Duodenal mucosa (tissue), 2 donors: ENCODE measurements at regions not wholly inside any gene's neighbourhood (a gene's known extent, or its start where the extent isn't known, plus 50 kb on each side); places are given as distances from the start of the nearest gene placed in this dataset.

Experiments used
- H3K27ac ChIP-seq: one replicate; pipeline ENCODE4 v1.7.0; 2013; ENCODE audit warnings: low read depth, low read length
- H3K27me3 ChIP-seq, 2 donors: one replicate each; pipeline ENCODE4 v1.7.0; 2013; ENCODE audit warnings: low read length in 2 of 2, control low read depth in 1 of 2; ENCODE audit not compliant: insufficient read depth in 2 of 2, control insufficient read depth in 1 of 2
- H3K36me3 ChIP-seq, 2 donors: one replicate each; pipeline ENCODE4 v1.7.0; 2013; ENCODE audit warnings: low read length in 2 of 2, control low read depth in 1 of 2; ENCODE audit not compliant: insufficient read depth in 2 of 2, control insufficient read depth in 1 of 2
- H3K4me1 ChIP-seq, 2 donors: one replicate each; pipeline ENCODE4 v1.7.0; 2013; ENCODE audit warnings: low read length in 2 of 2, control low read depth in 1 of 2; ENCODE audit not compliant: insufficient read depth in 2 of 2, control insufficient read depth in 1 of 2
- H3K4me3 ChIP-seq, 2 donors: one replicate each; pipeline ENCODE4 v1.7.0; 2013; ENCODE audit warnings: low read length in 2 of 2, low read depth in 1 of 2
- H3K9ac ChIP-seq, 2 donors: one replicate each; pipeline ENCODE4 v1.7.0; 2013; ENCODE audit warnings: low read length in 2 of 2, low read depth in 1 of 2
- H3K9me3 ChIP-seq, 2 donors: one replicate each; pipeline ENCODE4 v1.7.0; 2013; ENCODE audit warnings: low read length in 2 of 2, control low read depth in 1 of 2; ENCODE audit not compliant: control insufficient read depth in 1 of 2

- H3K4me3 ChIP-seq: no peak overlapping the region
- H3K4me1 ChIP-seq: peaks cover 55 to 64% of the 10 kb centered on the region in 2 donors
- H3K36me3 ChIP-seq: peaks cover 0 to 6% of the 10 kb centered on the region in 2 donors
- H3K9ac ChIP-seq: no peak overlapping the region
- H3K9me3 ChIP-seq: no peaks in the 10 kb centered on the region
- no peaks in the 10 kb centered on the region for H3K27me3 ChIP-seq
- H3K27ac ChIP-seq: no peak overlapping the region
Observed at GRCh38 chr17:77379065-77379428, 238.3 kb downstream of the SEC14L1 start.

GRCh38 chr17:77379832-77380231, 239.1 kb downstream of the SEC14L1 start:
- Histone ChIP-seq H3K9me3 (no peaks in the 10 kb centered on the region), H3K9ac (no peak overlapping the region), H3K4me3 (no peak overlapping the region), H3K27ac (no peak overlapping the region), H3K36me3 (peaks cover 0 to 6% of the 10 kb centered on the region in 2 donors), H3K27me3 (no peaks in the 10 kb centered on the region), H3K4me1 (peaks cover 62 to 69% of the 10 kb centered on the region in 2 donors)

GRCh38 chr17:77380395-77381184, 239.8 kb downstream of the SEC14L1 start:
- peaks cover 56 to 68% of the 10 kb centered on the region in 2 donors for H3K4me1 ChIP-seq
- no peaks in the 10 kb centered on the region for H3K27me3 ChIP-seq
- H3K27ac ChIP-seq: no peak overlapping the region
- H3K9ac ChIP-seq: no peak overlapping the region
- H3K4me3 ChIP-seq: no peak overlapping the region
- peaks cover 0 to 6% of the 10 kb centered on the region in 2 donors for H3K36me3 ChIP-seq
- H3K9me3 ChIP-seq: no peaks in the 10 kb centered on the region

- peaks cover 0 to 6% of the 10 kb centered on the region in 2 donors for H3K36me3 ChIP-seq
- H3K4me3 ChIP-seq: no peak overlapping the region
- H3K27me3 ChIP-seq: no peaks in the 10 kb centered on the region
- H3K4me1 ChIP-seq: peaks cover 56 to 68% of the 10 kb centered on the region in 2 donors
- no peak overlapping the region for H3K27ac ChIP-seq
- H3K9ac ChIP-seq: no peak overlapping the region
- H3K9me3 ChIP-seq: no peaks in the 10 kb centered on the region
Observed at GRCh38 chr17:77381185-77381700, 240.5 kb downstream of the SEC14L1 start.

GRCh38 chr17:77381731-77382130, 241.0 kb downstream of the SEC14L1 start:
- no peak overlapping the region for H3K4me3 ChIP-seq
- H3K4me1 ChIP-seq: peaks cover 57 to 68% of the 10 kb centered on the region in 2 donors
- H3K9me3 ChIP-seq: no peaks in the 10 kb centered on the region
- H3K27ac ChIP-seq: no peak overlapping the region
- H3K36me3 ChIP-seq: peaks cover 0 to 6% of the 10 kb centered on the region in 2 donors
- H3K27me3 ChIP-seq: no peaks in the 10 kb centered on the region
- H3K9ac ChIP-seq: no peak overlapping the region

GRCh38 chr17:77382356-77382911, 241.7 kb downstream of the SEC14L1 start:
- H3K36me3 ChIP-seq: peaks cover 0 to 6% of the 10 kb centered on the region in 2 donors
- H3K4me1 ChIP-seq: peaks cover 64 to 73% of the 10 kb centered on the region in 2 donors
- no peak overlapping the region for H3K4me3 ChIP-seq
- no peak overlapping the region for H3K9ac ChIP-seq
- no peaks in the 10 kb centered on the region for H3K27me3 ChIP-seq
- peak overlapping the region; percentile 10 for H3K27ac ChIP-seq
- no peaks in the 10 kb centered on the region for H3K9me3 ChIP-seq

GRCh38 chr17:77382966-77383612, 242.3 kb downstream of the SEC14L1 start:
- peaks cover 0 to 6% of the 10 kb centered on the region in 2 donors for H3K36me3 ChIP-seq
- H3K4me3 ChIP-seq: no peak overlapping the region
- no peak overlapping the region for H3K9ac ChIP-seq
- H3K27me3 ChIP-seq: no peaks in the 10 kb centered on the region
- no peak overlapping the region for H3K27ac ChIP-seq
- no peaks in the 10 kb centered on the region for H3K9me3 ChIP-seq
- H3K4me1 ChIP-seq: peaks cover 63 to 75% of the 10 kb centered on the region in 2 donors

- Histone ChIP-seq H3K27me3 (no peaks in the 10 kb centered on the region), H3K4me1 (peaks cover 66 to 82% of the 10 kb centered on the region in 2 donors), H3K36me3 (peaks cover 0 to 6% of the 10 kb centered on the region in 2 donors), H3K27ac (peak overlapping the region; percentile 20), H3K9me3 (no peaks in the 10 kb centered on the region), H3K9ac (no peak overlapping the region), H3K4me3 (no peak overlapping the region)
Observed at GRCh38 chr17:77383613-77384608, 243.1 kb downstream of the SEC14L1 start.

- peak overlapping the region in 1 of 2 donors; percentile 5 for H3K4me3 ChIP-seq
- H3K9me3 ChIP-seq: no peaks in the 10 kb centered on the region
- H3K4me1 ChIP-seq: peaks cover 67 to 86% of the 10 kb centered on the region in 2 donors
- H3K9ac ChIP-seq: peak overlapping the region in 1 of 2 donors; percentile 2
- H3K27me3 ChIP-seq: no peaks in the 10 kb centered on the region
- H3K36me3 ChIP-seq: peaks cover 0 to 6% of the 10 kb centered on the region in 2 donors
- peak overlapping the region; percentile 58 for H3K27ac ChIP-seq
Observed at GRCh38 chr17:77385750-77386501, 245.2 kb downstream of the SEC14L1 start.
